A549 (cell line): ENCODE measurements at regions not wholly inside any gene's neighbourhood (a gene's known extent, or its start where the extent isn't known, plus 50 kb on each side); places are given as distances from the start of the nearest gene placed in this dataset.
"Not testable (repeated sequence)": the region's sequence is repeated elsewhere in the genome, so short reads cannot be mapped to it uniquely, and the experiment has no call there.

Source experiments
- ATAC-seq, 2 experiments: fragments of 200-7000 bp in 1 of 2; fragments of >200 bp in 1 of 2; cut with Nextera tagmentation in 1 of 2; cut with Tn5 transposase in 1 of 2; 3 replicates each; pipeline versions ENCODE4 v1.8.0 to v1.9.1; 2018 to 2020; ENCODE audit warnings: mild to moderate bottlenecking in 1 of 2, moderate library complexity in 1 of 2
- CTCF ChIA-PET: fragments of 300-600 bp; sonication (Branson Sonifier 250); formaldehyde crosslinking; extraction: SDS; loops from one replicate; lab custom pipeline; 2021; ENCODE audit warnings: antibody characterized with exemption, inconsistent platforms; lab: Yijun Ruan, JAX
- POLR2A ChIA-PET: fragments of 350-600 bp; formaldehyde crosslinking; extraction: SDS; loops from one replicate; lab custom pipeline; 2021; ENCODE audit warnings: antibody characterized with exemption, inconsistent platforms; lab: Yijun Ruan, JAX
- DNase-seq, 2 experiments: peaks; one replicate each; pipeline versions ENCODE4 v3.0.0 to v3.0.0-alpha.2; 2011 to 2016; ENCODE audit warnings: low read depth in 1 of 2, low spot score in 1 of 2
- FAIRE-seq: peaks from 2 replicates; lab custom pipeline; 2011; peaks lifted over from hg19 to GRCh38; lab: Jason Lieb, UNC
- H3K27ac ChIP-seq, 2 experiments: fragments of >200 bp; sonication (Bioruptor Twin); formaldehyde crosslinking; 3 replicates each; pipeline ENCODE4 v1.5.1; 2016 to 2017
- H3K4me1 ChIP-seq: fragments of >200 bp; sonication (Bioruptor Twin); formaldehyde crosslinking; 3 replicates; pipeline ENCODE4 v1.6.1; 2016
- H3K4me2 ChIP-seq: fragments of >200 bp; sonication (Bioruptor Twin); formaldehyde crosslinking; 3 replicates; pipeline ENCODE4 v1.6.1; 2016
- H3K4me3 ChIP-seq: fragments of >200 bp; sonication (Bioruptor Twin); formaldehyde crosslinking; 3 replicates; pipeline ENCODE4 v1.5.1; 2016
- H3K9me3 ChIP-seq: fragments of >200 bp; sonication (Bioruptor Twin); formaldehyde crosslinking; 3 replicates; pipeline ENCODE4 v1.6.1; 2016
- ATOH8 ChIP-seq: fragments of 250-450 bp; sonication (Bioruptor Pico); IDR thresholded peaks from 2 replicates; pipeline ENCODE4 v1.5.0; 2020; ENCODE audit warnings: low read depth, mild to moderate bottlenecking, moderate library complexity
- CBX2 ChIP-seq: fragments of 200-600 bp; sonication (generic); IDR thresholded peaks from 2 replicates; pipeline ENCODE4 v1.6.1; 2016; ENCODE audit warnings: low read depth, mild to moderate bottlenecking, borderline replicate concordance
- CBX8 ChIP-seq: fragments of 200-600 bp; sonication (generic); IDR thresholded peaks from 2 replicates; pipeline ENCODE4 v1.6.1; 2016
- CHD2 ChIP-seq: fragments of 150-350 bp; IDR thresholded peaks from 2 replicates; pipeline ENCODE4 v1.6.1; 2014; ENCODE audit warnings: low read length; ENCODE audit not compliant: partially characterized antibody
- ELK1 ChIP-seq: fragments of 150-350 bp; IDR thresholded peaks from 2 replicates; pipeline ENCODE4 v1.6.1; 2014; ENCODE audit warnings: low read depth, mild to moderate bottlenecking, low read length
- FOSB ChIP-seq: fragments of 250-450 bp; sonication (Bioruptor Pico); IDR thresholded peaks from 2 replicates; pipeline ENCODE4 v1.5.0; 2020; ENCODE audit warnings: mild to moderate bottlenecking, moderate library complexity
- HEYL ChIP-seq: fragments of 250-450 bp; sonication (Bioruptor Pico); IDR thresholded peaks from 2 replicates; pipeline ENCODE4 v1.8.0; 2021; ENCODE audit warnings: mild to moderate bottlenecking, moderate library complexity
- HMGXB4 ChIP-seq: fragments of 250-450 bp; sonication (Bioruptor Pico); IDR thresholded peaks from 2 replicates; pipeline ENCODE4 v1.5.0; 2021; ENCODE audit warnings: mild to moderate bottlenecking, moderate library complexity, borderline replicate concordance
- HOXB13 ChIP-seq: fragments of 250-450 bp; sonication (Bioruptor Pico); IDR thresholded peaks from 2 replicates; pipeline ENCODE4 v1.5.0; 2020; ENCODE audit warnings: low read depth, mild to moderate bottlenecking, moderate library complexity
- JUN ChIP-seq, 2 experiments: fragments of >200 bp; sonication (Bioruptor Twin); formaldehyde crosslinking; IDR thresholded peaks; 2 replicates in 1 of 2; 3 replicates in 1 of 2; pipeline ENCODE4 v1.6.1; 2016 to 2017
- KDM5A ChIP-seq: fragments of 200-600 bp; sonication (generic); IDR thresholded peaks from 2 replicates; pipeline ENCODE4 v1.6.1; 2016; ENCODE audit warnings: antibody characterized with exemption, mild to moderate bottlenecking
- MAFK ChIP-seq: fragments of 450-650 bp; IDR thresholded peaks from 2 replicates; pipeline ENCODE4 v1.6.1; 2014; ENCODE audit not compliant: partially characterized antibody
- MYC ChIP-seq: IDR thresholded peaks from 2 replicates; pipeline ENCODE4 v1.6.1; 2012; ENCODE audit warnings: mild to moderate bottlenecking, inconsistent platforms, low read length, improper control_type of control experiment, borderline replicate concordance
- NFE2L2 ChIP-seq: fragments of 150-350 bp; conservative IDR thresholded peaks from 2 replicates; pipeline ENCODE4 v1.6.1; 2014; ENCODE audit warnings: low read length
- POLR2A ChIP-seq: IDR thresholded peaks from 2 replicates; pipeline ENCODE4 v1.6.1; 2012; ENCODE audit warnings: mild to moderate bottlenecking, low read length
- POLR2AphosphoS2 ChIP-seq: conservative IDR thresholded peaks from 2 replicates; pipeline ENCODE4 v1.6.1; 2012; ENCODE audit warnings: low read length, improper control_type of control experiment, inconsistent platforms
- RARB ChIP-seq: fragments of 250-450 bp; sonication (Bioruptor Pico); IDR thresholded peaks from 2 replicates; pipeline ENCODE4 v1.8.0; 2021; ENCODE audit warnings: mild to moderate bottlenecking, moderate library complexity
- SMC3 ChIP-seq: fragments of >200 bp; sonication (Bioruptor Twin); formaldehyde crosslinking; IDR thresholded peaks from 3 replicates; pipeline ENCODE4 v1.6.1; 2018; ENCODE audit warnings: inconsistent platforms
- TFCP2L1 ChIP-seq: fragments of 250-450 bp; sonication (Bioruptor Pico); IDR thresholded peaks from 2 replicates; pipeline ENCODE4 v1.5.0; 2021; ENCODE audit warnings: mild to moderate bottlenecking
- USF2 ChIP-seq: fragments of 450-650 bp; IDR thresholded peaks from 2 replicates; pipeline ENCODE4 v1.6.1; 2014; ENCODE audit warnings: antibody characterized with exemption
- ZC3H11A ChIP-seq: fragments of 450-650 bp; IDR thresholded peaks from 2 replicates; pipeline ENCODE4 v1.6.1; 2014; ENCODE audit warnings: antibody characterized with exemption, mild to moderate bottlenecking
- WGBS: methylation state at CpG from one replicate; pipeline ENCODE4 v1.1.6; 2017; ENCODE audit errors: missing lambda C conversion rate; 5-methylcytosine and 5-hydroxymethylcytosine counted together

- ChIA-PET CTCF (interaction anchor here (1.1 to 2.6 kb wide), 4 partner anchors 8 to 21 kb away, joined by 3 to 8 read pairs (median 4); no protein-coding TSS in a partner anchor), POLR2A (no interaction called here)
- DNase-seq (no peak), FAIRE-seq (no peak), ATAC-seq (no peak)
- Histone ChIP-seq H3K4me3 (no peak overlapping the region), H3K27ac (no peak overlapping the region), H3K4me1 (peaks cover 8% of the 10 kb centered on the region), H3K9me3 (peaks cover 4% of the 10 kb centered on the region; the same call in 1 of the 3 replicates), H3K4me2 (no peak overlapping the region)
- TF ChIP-seq FOSB (CRISPR knock-in tag) (no peak), NFE2L2 (no peak), USF2 (no peak), SMC3 (no peak), POLR2A (no peak), TFCP2L1 (CRISPR knock-in tag) (no peak), HEYL (CRISPR knock-in tag) (no peak), KDM5A (no peak), JUN (IDR thresholded peaks at IDR 0.05) (no peak), CBX2 (no peak), CBX8 (no peak), RARB (CRISPR knock-in tag) (no peak)
- WGBS: 70% methylated on average over 3 of the region's 3 CpGs
Observed at GRCh38 chr1:47537966-47538365, 100.1 kb downstream of the FOXD2 start.

- DNase-seq, FAIRE-seq, H3K4me2 ChIP-seq, POLR2A ChIA-PET, H3K9me3 ChIP-seq, H3K4me3 ChIP-seq, H3K4me1 ChIP-seq, ATAC-seq, H3K27ac ChIP-seq: not testable (repeated sequence)
- 56% methylated on average over 2 of the region's 2 CpGs for WGBS
- CTCF ChIA-PET: interaction anchor here (0.9 to 2.6 kb wide), 5 partner anchors 8 to 192 kb away, joined by 3 to 8 read pairs (median 3); no protein-coding TSS in a partner anchor
Observed at GRCh38 chr1:47538530-47538929, 100.7 kb downstream of the FOXD2 start.

- FAIRE-seq, H3K4me3 ChIP-seq, H3K4me1 ChIP-seq, CTCF ChIA-PET, H3K27ac ChIP-seq, DNase-seq, H3K4me2 ChIP-seq, ATAC-seq, H3K9me3 ChIP-seq, POLR2A ChIA-PET: not testable (repeated sequence)
- whole genome bisulfite sequencing: 50% methylated on average over 4 of the region's 4 CpGs
Observed at GRCh38 chr1:47541705-47542104, 103.9 kb downstream of the FOXD2 start.

- FAIRE-seq, H3K9me3 ChIP-seq, DNase-seq, H3K4me1 ChIP-seq, H3K4me3 ChIP-seq, ATAC-seq, H3K4me2 ChIP-seq, POLR2A ChIA-PET, H3K27ac ChIP-seq: not testable (repeated sequence)
- whole genome bisulfite sequencing: 45% methylated on average over 1 of the region's 1 CpG
- CTCF ChIA-PET: interaction anchor here (1.2 kb wide), 1 partner anchor 16 kb away, joined by 3 read pairs; no protein-coding TSS in a partner anchor
Observed at GRCh38 chr1:47543089-47543488, 105.2 kb downstream of the FOXD2 start.

- 60% methylated on average over 4 of the region's 4 CpGs for WGBS
- ATAC-seq (no peak), DNase-seq (no peak), FAIRE-seq (no peak)
- POLR2A ChIA-PET: no interaction called here
- no peak overlapping the region for H3K4me2 ChIP-seq
- peaks cover 4% of the 10 kb centered on the region; the same call in 1 of the 3 replicates for H3K9me3 ChIP-seq
- CTCF ChIA-PET: interaction anchor here (0.6 to 1.4 kb wide), 5 partner anchors 8 to 397 kb away, joined by 3 to 4 read pairs (median 3); no protein-coding TSS in a partner anchor
- TF ChIP-seq MAFK: no peak
- TF ChIP-seq MYC: no peak
- no peak for TF ChIP-seq CBX8
- TF ChIP-seq HOXB13: no peak
- no peak for TF ChIP-seq POLR2AphosphoS2
- TF ChIP-seq ATOH8: no peak
- no peak for TF ChIP-seq ELK1
- TF ChIP-seq CBX2: no peak
- no peak for TF ChIP-seq JUN (IDR thresholded peaks at IDR 0.05)
- TF ChIP-seq ZC3H11A: no peak
- no peak for TF ChIP-seq CHD2
- TF ChIP-seq HMGXB4 (CRISPR knock-in tag): no peak
- TF ChIP-seq KDM5A: no peak
- H3K4me3 ChIP-seq: no peak overlapping the region
- H3K27ac ChIP-seq: no peak overlapping the region
- H3K4me1 ChIP-seq: no peaks in the 10 kb centered on the region
Observed at GRCh38 chr1:47545912-47546483, 108.2 kb downstream of the FOXD2 start.
